ENCODE measurements at regions not wholly inside any gene's neighbourhood (a gene's known extent, or its start where the extent isn't known, plus 50 kb on each side); places are given as distances from the start of the nearest gene placed in this dataset.

DNA sequence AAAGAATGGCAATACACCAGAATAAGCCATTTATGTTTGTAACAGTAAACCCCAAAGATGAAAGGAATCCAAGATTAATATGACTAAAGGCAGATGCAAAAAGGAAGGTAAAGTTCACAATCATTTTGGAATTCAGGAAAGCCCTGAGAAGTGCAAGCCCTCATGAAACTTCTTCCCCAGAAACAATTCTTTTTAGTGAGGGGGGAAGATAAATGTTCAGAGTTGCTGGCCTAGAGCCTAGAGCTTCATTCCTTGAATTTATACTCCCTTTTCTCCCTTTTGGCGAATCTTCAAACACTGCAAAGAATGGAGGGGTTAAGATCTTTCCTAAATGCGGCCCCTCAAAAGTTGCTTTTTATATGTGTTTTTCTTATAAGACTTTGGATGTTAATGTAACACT, 368.8 kb downstream of the MEIS1 start:
- no peak for DNase-seq

GRCh38 chr2:66805016-66805865, 370.3 kb downstream of the MEIS1 start:
- DNase-seq, result no peak

- no peak for DNase-seq
Measured at GRCh38 chr2:66805968-66806367, 371.0 kb downstream of the MEIS1 start.

GRCh38 chr2:66813525-66813924, 378.6 kb downstream of the MEIS1 start:
- DNase-seq, result no peak

DNA sequence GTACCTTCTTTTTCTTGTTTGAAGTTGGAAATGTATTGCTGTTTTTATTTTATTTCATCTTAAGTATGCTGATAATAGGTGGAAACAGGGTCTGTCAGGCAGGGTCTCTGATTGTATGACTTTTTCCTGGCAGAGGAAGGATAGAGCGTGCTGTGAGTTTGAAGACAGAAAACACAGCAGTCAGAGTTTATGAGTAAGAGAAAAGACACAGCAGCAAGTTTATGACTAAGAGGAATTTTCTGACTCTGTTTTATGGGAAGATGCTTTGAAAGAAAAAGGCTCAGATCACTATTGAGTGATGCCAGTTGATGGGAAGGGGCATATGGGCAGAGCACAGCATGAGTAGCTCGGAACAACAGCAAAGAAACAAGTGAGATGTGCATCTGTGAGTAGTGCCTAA, 379.1 kb downstream of the MEIS1 start:
- no peak for DNase-seq

GRCh38 chr2:66814916-66815315, 380.0 kb downstream of the MEIS1 start:
- no peak for DNase-seq

DNA sequence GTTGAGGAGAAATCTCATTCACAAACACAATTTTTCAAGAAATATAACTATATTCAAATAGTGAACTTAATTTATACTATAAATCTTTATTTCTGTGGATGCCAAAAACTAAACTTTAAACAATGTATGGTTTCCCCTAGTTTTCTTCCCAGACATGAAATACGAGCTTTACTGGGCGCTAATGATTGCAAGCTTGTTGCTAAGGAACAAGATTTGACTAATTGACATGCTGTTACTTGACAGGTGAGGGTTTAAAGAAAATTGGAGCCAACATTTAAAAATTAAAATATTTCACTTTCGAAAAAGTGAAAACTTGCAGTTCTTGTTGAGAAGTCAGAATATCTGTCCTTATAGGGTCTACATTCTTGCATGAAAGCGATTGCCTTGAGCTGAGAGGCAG, 381.0 kb downstream of the MEIS1 start:
- no peak for DNase-seq

- DNase-seq, result no peak
Measured at GRCh38 chr2:66821168-66821567, 386.2 kb downstream of the MEIS1 start.

- DNase-seq, result no peak
Measured at GRCh38 chr2:66822186-66822585, 387.3 kb downstream of the MEIS1 start.

- no peak for DNase-seq
Measured at GRCh38 chr2:66824926-66825325, 390.0 kb downstream of the MEIS1 start.

DNA sequence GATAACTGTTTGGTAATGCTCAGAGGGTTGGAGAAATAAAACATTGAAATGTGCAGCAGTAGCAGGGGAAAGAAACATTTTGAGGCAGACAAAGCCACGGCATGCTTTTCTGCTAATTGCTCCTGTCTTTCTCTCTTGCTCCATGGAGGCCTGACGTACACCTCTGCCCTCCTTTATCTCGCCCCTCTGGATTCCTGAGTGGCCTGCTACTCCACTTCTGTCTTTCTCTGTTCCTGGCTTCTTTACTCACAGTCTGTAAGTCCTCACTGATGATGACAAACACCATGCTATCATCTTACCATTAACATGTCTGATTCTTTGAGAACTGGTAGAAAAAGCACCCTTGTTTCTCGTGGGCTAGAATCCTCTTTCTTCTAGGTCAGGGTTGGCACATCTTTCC, 392.9 kb downstream of the MEIS1 start:
- no peak for DNase-seq

- DNase-seq, result no peak
Measured at GRCh38 chr2:66828876-66829275, 394.0 kb downstream of the MEIS1 start.

DNA sequence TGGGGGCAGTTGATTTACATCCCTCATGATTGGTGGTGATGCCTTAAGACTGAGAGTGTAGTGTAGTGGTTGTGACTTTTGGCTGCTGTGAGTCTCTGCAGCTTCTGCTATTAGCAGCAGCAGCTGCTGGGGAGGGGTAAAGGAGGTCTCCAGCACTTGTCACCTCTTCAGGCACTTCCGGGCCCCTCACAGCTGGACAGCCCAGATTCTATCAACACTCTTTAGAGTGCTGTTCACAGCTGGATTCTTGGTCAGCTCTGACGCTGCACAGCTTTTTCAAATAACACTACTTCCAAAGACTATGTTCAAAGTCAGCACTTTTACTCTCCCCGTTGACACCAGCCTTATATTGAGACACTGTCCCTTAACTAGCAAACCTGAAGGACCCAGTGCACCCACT, 396.0 kb downstream of the MEIS1 start:
- DNase-seq, result no peak

DNA sequence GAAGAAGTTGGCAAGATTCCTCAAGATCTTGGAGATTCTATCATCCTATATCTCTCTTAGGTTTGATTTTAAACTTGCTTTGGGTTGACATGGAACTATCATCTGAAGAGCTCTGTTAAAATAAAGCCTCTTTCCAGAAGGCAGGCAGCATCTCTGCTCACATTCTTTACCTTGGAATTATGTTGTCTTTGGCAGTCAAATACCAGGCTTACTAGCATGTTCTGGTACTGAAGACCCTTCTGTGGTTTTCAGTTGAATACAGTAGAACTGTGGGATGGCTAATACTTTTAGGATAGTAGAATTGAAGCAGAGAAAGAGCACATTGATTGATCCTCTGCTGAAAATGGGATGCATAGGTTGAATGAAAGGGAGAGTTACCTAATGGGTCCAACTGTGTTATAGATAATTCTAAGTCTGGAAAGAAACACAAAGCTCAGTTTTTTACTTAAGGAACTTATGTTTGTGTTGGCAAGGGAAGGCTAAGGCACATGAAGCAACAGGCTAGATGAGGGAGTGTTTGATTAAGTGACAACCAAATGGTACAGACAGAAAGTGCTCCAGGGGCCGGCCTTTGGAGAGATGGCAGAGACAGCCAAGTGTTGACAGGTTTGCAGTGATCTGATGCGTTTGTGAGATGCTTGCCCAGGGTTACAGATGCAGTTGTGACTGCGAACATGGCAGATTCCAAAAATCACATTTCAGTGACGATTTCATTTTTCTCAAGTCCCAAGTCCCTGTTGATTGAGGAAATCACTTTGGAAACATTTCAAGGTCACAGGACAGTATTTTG, 397.9 kb downstream of the MEIS1 start:
- DNase-seq, result no peak

GRCh38 chr2:66834859-66835258, 399.9 kb downstream of the MEIS1 start:
- no peak for DNase-seq

- DNase-seq, result no peak
Measured at GRCh38 chr2:66836851-66837250, 401.9 kb downstream of the MEIS1 start.

DNA sequence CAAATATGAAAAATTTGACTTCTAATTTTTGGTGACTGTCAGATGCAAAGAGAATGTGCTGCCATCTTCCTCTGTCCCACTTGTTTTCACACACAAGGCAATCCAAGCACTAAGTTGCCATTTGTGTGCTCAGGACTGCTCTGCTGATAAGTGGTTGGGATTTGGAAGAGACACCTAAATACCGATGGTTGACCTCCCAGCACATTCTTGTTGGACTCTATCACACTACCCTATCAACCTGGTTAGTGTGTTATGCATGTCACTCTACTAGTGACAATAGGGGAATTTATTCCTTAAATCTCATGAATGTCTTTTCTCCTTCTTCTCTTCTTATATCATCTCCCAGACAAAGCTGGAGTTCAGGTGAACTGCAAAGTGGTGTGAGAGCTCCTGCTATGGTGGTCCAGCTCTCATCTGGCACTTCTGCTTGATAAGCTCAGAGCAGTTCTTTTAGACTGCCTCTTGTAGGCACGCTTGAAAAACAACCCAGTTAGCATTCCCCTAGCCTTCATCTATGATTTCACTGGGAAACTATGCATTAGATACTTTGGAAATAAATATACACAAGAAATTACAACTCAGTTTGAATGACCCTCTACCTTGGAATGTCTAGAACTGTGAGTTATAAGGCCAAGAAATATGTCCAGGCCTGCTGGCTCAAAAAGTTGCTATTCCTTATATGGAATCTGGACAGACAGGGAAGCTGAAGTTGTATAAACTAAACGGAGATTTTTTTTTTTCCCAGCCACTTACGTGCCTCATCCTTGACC, 404.8 kb downstream of the MEIS1 start:
- DNase-seq, result no peak

GRCh38 chr2:66840321-66841002, 405.5 kb downstream of the MEIS1 start:
- DNase-seq, result peak; percentile 2

GRCh38 chr2:66843847-66844246, 408.9 kb downstream of the MEIS1 start:
- DNase-seq, result no peak

DNA sequence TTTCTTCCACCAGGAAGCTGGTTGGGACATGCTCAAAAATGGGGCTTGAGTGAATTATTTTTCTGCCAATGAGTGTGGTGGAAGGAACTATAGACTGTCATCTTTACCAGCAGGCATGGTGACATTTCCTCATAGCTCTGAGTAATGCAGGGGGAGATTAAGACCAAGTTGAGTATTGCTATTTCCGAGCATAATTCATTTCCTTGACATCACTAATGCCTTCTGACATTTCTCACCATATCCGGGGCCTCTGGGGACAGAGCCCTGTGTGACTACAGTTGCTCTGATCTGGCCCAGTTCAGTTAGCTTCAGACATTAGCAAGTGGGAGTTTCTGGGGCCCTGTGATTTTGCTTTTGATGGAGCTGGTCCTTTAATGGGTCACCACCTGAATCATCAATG, 410.4 kb downstream of the MEIS1 start:
- no peak for DNase-seq

- no peak for DNase-seq
Measured at GRCh38 chr2:66846887-66847286, 412.0 kb downstream of the MEIS1 start.

DNA sequence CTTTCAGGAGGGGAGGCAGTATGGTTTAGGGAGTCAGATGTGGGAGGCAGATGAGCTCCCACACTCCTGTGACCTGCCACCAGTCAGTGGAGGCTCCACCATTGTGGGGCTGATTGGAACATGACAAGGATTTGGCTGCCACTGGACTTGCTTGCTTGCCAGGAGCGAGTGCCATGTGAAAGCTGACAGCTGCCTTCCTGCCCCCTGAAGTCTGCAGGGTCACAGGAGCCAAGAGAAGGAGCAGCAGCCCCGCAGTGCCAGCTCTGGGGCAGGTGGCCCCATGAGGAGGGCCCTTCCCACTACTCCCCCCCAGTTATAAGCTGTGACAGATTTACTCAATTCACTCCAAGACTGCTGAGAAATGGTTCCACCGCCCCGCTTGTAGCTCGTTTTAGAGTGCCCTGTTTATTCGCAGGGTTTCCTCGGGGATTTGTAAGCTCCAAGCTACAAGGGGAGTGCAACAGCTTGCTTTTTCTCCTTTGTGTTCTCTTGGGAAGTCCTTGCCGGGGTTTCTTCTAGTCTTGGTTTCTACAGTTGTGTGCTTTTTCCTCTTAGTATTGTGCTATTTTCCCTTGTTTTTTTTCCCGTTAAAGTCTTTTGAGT, 414.3 kb downstream of the MEIS1 start:
- DNase-seq, result no peak
